AG20443 (cell line): ENCODE measurements at regions not wholly inside any gene's neighbourhood (a gene's known extent, or its start where the extent isn't known, plus 50 kb on each side); places are given as distances from the start of the nearest gene placed in this dataset.

ENCODE experiments used
- DNase-seq: peaks from one replicate; pipeline ENCODE4 v3.0.0; 2012; ENCODE audit warnings: low spot score, mixed read lengths

DNA sequence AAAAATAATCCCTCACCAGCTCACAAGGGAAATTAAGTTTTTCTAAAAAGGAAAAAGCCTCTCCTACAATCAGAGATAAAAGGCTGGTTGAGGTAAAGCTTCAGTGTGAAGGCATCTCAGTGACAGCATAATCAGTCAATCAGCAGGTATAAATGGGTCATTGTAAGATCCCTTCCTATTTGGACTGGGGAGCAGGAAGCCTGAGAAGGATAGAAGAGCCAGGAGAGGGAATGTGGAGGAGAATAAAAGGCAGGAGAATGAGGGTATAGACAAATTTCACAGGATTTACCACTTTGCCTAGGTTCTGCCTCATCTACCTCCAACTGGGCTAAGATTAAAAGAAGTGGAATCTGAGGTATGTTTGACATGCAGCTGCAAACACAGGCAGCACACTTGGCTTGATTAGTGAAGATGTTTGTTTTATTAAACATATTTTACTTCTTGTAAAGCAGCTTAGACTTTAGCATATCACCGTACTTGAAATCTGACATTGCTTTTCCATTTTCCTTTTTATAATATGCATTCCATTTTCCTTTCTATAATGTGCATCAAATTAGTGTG lies 479.1 kb upstream of the USP15 start:
- DNase-seq: no peak

DNA sequence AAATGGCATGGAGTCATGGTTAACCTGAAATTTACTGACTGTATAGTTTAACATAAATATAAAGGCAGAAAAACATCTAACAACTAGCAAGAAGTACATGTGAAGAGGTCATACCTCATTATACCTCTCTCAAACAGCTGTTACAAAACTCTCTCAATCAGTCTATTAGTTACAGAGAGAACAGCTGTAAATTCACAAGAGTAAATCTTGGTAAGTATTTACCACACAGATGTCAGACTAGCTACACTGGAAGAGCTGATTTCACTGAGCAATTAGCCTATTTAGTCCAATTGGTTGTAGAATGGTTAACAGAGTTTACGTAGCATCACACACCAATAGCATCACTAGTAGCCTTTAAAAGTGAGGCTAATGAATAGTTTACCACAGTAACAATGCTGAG lies 463.4 kb upstream of the USP15 start:
- no peak for DNase-seq

DNA sequence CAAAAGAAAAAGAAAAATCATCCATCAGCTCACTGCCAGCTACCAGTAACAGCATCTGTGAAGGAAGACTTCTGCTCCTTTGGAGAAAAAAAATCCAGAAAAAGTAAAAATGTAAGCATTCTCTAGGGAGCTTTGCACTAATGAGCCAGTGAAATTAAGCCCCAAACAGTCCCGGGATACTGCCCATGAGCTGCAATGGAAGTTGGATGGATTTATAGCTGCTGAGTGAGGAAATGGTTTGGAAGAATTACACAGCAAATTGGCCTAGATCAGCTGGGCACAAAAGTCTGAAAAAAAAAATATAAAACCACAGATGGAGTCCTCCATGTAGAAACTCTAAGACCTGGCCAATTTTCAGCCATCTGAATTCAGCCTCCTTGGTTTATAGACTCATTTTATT lies 462.9 kb upstream of the USP15 start:
- no peak for DNase-seq

DNA sequence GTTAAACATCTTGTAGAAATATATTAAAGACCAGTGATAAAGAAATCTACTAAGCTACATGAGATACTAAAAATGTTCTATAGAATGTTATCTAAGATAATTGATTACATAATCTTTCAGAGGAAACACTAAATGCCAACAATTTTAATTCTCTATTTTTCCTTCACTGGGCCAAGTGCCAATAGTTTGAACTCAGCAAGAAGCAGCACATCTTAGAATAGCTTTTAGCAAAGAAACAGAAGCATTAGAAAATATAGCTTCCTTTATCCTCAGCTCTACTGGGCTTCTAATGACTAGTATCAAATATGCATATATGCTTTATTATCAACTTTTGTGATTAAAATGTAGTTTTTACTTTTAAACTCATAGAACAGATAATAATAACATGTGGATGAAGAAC lies 461.4 kb upstream of the USP15 start:
- DNase-seq: no peak

DNA sequence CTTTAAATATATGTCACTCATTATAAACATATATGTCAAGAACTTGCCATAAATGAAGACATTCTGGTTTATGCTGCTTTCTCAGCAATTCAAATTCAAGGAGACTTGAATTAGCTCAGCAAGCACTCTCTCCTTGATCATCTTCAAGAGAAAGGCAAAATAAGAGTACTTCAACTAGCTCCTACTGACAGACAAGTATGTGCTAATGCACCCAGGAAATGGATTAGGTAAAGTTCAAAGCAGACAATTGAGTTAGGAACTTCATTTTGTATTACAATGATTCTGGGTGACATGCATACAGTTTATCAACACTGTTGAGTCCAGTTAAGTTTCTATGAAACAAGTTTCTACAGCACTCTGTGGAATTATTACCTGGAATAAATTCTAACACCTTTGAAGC lies 455.9 kb upstream of the USP15 start:
- DNase-seq: no peak

DNA sequence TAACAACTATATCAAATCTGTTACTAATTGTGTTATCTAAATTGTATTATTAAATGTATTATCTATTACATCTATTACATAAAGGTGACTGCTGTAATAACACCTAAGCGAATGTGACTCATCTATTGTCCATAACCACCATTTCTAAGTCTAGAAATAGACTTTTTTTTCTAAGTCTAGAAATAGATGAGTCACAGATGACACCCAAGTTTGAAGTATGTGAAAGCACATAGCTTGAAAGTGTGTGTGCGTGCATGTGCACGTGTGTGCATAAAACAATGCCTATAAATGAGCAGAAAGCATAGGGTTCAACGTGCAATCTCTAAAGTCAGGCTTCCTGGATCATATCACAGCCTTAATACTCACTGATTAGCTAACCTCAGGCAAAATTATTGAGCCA lies 451.3 kb upstream of the USP15 start:
- no peak for DNase-seq

DNA sequence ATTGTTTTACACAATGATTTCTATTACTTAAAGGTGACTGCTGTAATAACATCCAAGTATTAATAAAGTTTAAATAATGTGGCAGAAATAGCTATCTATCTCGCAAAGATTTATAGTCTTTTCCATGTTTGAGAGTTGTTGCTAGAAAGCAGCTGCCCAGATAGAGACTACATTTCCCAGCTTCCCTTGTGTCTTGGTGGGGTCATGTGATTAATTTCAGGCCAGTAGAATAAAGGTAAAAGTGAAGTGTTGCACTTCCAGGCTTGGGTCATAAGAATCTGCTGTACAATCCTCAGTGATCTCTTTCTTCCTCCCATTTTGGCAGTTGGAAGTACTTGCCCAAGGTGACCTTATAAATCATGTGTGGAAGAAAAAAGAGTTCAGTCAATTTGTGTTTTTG lies 449.7 kb upstream of the USP15 start:
- no peak for DNase-seq

DNA sequence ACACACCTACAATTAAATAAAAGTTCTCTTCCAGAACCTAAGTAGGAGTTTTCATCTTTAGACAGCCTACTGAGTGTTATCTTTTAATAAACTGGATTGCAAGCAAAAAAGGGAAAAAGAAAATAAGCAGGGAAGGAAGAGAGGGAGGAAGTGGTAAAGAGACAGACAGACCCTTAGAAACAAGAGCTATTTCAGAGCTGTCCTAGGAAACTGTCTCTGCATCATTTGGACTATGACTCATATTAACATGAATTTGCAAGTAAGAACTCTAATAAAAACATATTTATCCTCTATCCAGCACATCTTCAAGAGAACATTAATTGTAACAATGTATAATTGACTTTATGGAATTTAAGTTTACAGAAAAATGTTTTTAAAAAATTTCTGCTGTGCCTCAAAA lies 438.8 kb upstream of the USP15 start:
- DNase-seq: no peak

DNA sequence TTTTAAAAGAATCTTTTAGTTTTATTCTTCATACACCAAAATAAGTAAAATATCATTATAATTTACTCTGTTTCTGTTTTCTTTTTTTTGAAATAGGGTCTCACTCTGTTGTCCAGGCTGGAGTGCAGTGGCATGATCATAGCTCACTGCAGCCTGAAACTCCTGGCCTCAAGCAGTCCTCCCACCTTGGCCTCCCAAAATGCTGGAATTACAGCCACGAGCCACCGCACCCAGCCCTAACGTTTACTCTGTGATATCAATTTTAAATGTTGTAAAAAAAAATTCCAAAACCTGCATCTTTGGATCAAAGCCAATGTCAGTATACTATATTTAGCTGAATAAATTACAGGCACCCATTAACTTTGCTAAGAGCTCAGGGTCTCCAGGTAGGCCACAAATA lies 437.1 kb upstream of the USP15 start:
- DNase-seq: no peak

DNA sequence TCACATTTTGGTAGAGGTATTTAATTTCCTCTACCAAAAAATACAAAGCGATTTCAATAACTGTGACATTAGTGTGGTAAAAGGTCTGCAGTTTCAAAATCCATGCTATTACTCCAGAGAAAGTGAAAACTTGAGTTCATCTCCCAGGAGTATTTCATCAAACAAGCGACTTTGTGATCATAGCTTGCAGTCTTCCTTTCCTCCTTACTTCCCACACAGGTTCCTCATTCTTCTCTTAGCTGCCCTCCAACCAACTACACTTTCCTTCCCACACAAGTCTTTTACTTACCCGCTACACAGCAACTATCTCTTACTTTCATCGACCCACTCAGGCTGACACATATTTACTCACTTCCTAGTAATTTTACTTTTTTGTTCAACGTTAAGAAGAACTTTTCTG lies 413.4 kb upstream of the USP15 start:
- DNase-seq: no peak

DNA sequence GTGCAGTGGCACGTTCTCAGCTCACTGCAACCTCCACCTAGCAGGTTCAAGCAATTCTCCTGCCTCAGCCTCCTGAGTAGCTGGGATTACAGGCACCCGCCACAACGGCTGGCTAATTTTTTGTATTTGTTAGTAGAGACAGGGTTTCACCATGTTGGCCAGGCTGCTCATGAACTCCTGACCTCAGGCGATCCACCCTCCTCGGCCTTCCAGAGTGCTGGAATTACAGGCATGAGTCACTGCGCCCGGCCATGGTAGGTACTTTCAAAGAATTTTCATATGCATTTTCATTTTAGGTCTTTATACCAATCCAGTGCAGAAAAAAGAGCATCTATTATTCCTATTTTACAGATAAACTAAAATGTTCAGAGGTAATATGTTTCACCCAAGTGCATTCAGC lies 411.3 kb upstream of the USP15 start:
- no peak for DNase-seq

DNA sequence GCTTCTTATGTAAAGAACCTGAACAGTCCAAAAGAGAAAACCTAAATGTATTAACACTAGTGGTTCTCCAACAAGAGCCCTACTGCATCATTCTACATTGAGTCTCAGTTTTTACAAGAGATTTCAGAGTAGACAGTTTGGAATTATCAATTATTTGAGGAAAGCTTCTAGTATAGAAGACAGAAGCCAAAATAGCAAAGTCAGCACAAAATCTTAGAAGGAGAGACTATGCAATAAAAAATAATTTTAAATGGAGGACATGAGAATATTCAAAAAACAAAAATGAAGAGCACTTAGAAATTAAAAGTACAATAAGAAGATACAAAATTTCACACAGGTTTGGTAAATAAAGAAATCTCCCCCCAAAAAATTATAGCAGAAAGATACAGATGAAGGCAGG lies 406.3 kb upstream of the USP15 start:
- no peak for DNase-seq

DNA sequence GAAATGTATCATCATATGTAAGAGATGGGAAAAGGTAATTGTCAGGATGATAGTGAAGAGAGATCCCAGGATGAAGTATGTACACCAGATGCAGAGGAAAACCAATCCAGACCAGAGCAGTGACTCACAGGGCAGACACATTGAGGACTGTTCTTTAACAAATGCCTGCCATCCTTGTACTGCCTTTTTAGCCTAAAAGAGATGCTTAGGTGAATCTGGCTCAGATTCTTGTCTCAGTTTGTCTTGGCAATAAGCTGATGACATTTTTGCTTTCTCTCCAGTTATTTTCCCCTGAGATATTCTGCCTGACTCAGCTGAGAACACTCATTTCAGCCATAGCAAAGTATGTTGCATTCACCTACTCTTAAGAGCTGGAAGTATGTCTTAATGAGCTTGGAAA lies 405.3 kb upstream of the USP15 start:
- DNase-seq: no peak

DNA sequence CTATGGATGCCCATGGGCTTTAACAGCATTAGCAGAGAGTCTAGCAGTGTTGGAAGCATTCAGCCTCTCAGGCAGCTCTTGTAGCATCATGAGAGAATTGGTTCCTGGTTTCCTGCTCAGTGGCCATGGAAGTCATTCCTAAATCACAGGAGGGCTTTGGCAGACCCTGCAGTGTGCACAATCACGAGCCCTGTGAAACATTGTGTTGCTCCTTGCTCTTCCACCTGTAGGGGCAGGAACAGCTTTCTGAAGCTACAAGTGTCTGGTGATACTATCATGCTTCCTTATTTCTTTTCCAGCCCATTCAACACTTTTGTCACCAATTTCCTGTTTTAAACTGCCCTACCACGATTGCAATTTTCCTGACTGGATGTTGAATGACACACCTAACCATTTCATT lies 402.2 kb upstream of the USP15 start:
- no peak for DNase-seq

DNA sequence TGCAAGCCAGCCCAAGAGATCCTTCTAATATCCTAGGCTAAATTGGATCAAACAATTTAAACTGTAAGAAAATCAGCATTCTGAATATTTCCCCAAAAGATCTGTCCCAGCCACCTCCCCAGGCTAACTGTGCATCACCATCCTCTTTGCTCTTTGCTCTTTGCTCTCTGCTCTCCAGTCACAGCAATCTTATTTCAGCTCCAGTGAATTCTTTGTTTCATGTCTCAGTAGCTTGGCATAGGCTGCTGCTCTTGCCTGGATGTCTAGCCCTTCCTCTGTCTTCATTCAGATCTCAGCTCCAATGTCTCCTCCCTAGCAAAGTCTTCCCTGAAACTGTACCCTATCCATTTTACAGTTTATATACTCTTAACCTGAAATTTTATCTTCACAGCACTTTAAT lies 399.8 kb upstream of the USP15 start:
- no peak for DNase-seq

DNA sequence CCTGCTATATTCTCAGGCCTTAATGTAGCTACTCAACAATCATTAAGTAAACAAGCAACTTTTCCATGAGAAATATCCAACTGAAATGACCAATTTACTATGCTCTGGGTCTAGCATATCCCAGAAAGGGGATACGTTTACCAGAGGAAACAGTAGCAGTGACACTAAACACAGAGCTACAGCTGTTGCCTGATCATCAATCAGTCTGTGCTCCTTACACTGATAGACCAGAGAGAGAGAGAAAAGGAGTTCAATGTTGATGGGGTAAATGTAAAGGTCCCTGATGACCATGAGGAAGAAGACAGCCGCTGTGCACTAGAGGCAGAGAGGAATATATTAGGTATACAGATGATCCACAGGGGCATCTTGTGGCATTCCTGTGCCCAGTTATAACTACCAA lies 397.2 kb upstream of the USP15 start:
- no peak for DNase-seq

DNA sequence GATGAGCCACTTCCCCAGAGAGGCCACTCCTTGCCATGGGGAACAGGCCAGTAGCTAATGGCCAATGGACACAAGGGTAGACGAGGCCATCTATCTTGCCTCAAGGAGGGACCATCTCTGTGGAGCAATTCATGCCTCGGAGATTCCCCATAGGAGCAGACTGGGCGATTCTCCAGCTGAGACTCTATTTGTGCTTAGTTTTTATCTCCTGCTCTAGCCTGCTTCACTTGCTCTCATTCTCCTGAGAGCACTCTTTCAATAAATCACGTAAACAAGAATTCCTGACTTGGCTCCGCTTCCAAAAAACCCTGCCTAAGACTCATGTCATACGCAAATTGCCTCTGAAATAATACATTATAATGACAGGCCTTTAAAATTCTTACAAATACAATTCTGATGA lies 396.4 kb upstream of the USP15 start:
- no peak for DNase-seq

DNA sequence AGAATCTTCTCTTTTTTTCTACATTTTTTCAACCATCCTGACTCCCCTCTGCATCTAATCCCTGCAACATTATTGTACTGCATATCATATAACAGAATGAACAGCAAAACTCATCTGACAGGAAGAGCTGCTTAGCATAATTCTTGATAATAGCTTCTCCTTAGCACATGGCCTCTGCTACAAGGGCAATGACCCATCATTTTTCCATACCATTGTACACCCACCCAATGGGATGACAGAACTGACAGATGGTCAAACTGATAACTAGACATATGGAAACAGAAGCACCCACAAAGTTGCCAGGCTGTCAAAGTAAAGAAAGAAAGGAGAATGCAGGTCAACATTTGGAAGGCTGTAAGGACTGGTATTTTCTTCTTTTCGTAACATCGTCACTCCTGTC lies 390.4 kb upstream of the USP15 start:
- no peak for DNase-seq

DNA sequence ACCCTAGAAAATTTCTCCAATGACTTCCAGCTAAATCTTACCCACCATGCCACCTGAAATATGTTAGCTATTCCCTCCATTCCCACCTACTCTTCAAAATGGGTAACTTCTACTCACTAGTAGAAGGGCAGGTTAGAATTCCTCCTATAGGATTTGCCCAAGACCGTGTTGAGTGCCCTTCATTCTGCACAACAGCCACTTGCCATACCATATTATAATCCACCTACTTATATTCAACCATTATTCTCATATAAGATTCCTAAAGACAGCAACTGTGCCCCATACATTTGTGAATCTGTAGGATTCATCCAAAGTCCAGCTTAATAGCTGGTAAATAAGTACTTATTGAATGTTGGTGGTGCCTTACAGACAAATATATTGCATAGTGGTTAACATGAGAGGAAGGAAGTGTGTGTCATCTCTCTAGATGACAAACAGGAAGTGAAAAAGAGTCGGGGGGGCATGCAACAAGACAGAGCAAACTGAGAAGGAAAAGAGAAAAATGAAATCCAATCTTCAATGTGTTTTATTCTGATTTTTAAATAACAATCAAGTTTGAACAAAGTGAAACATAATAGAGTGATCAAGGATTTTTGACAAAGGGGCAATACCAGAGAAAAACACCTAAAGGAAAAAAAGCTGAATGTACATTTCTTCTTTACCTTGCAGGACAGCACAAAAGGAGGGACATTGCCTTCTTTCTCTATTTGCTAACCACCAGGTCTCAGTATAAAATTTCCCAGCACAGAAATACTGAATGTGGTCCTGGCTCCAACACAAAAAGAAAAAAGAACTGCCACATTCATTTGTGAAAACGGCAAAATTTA lies 389.3 kb upstream of the USP15 start:
- no peak for DNase-seq

DNA sequence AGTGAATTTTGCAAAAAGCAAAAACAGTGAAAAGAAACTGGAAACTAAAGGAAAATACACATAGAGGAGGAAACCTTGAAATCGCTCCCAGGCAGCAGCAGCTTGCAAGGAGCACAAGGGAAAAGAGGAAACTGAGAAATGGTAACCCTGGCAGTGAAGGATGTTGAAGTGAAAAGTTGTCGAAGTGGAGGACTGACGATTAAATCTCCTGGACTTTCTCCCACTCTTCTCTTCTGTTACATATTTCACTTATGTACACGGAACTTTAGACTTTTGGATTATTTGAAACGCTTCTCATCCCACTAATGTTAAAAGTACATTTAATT lies 388.8 kb upstream of the USP15 start:
- no peak for DNase-seq

DNA sequence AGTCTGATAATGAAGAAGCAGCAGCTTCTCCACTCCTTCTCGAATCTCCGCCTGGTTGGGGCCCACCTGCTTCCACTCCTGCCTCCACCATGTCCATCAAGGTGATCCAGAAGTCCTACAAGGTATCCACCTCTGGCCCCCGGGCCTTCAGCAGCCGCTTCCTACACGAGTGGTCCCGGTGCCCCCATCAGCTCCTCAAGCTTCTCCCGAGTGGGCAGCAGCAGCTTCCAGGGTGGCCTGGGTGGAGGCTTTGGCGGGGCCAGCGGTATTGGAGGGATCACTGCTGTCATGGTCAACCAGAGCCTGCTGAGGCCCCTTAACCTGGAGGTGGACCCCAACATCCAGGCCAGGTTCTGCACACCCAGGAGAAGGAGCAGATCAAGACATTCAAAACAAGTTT lies 381.0 kb upstream of the USP15 start:
- no peak for DNase-seq

DNA sequence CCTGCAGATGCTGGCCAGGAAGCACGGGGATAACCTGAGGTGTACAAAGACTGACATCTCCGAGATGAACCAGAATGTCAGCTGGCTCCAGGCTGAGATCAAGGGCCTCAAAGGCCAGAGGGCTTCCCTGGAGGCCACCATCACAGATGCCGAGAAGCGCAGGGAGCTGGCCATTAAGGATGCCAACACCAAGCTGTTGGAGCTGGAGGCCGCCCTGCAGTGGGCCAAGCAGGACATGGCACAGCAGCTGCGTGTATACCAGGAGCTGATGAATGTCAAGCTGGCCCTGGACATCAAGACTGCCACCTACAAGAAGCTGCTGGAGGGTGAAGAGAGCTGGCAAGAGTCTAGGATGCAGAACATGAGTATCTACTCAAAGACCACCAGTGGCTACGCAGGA lies 380.0 kb upstream of the USP15 start:
- DNase-seq: no peak

DNA sequence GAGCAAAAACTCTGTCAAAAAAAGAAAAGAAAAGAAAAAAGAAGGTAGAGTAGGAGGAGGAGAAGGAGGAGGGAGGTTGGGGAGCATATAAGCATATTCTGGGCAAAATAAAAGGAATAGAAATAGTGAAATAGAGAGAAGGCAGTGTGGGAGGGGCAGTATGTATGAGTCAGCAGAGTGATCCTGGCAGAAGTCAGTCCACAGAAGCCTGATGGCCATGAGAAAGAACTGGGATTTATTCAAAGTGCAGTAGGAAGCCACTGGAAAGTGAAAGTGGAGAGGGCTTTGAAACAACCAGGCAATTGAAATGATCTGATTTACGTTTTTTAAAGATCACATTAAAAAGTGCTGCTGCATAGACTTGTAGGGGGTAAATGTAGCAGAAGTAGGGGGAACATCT lies 368.6 kb upstream of the USP15 start:
- no peak for DNase-seq

DNA sequence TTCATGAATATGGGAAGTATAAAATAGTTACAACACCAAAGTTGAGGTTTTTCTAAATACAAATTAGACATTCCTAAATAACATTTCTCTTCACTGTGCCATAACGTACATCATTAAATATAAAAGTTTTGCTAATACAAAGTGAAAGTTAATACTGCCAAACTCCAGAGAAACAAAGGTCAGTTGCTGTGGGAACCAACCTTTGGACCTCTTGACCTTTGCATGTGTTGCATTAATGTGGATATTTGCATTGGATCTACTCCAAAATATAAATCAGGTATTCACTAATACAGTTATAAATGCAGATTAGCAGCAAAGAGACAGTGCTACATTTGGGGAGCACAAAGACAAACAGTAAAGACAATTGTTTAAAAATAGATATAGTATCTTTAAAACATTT lies 366.0 kb upstream of the USP15 start:
- no peak for DNase-seq

DNA sequence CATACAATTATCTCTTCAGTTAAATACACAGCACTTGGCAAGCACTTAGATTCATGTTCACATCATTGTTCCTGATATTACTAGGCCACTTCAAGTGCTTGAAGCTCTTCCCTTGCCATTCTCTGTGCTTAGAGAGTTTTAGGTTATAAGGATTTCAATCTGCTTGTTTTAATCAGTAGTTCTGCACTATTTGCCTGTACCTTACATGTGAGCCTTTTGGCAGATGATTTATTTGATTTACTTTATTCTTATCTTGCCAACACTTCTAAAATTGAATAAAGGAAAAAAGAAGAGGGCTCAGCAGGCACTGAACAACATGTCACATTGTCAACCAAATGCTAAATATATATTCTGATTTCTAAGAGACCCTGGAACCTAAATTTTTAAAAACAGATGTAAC lies 363.8 kb upstream of the USP15 start:
- DNase-seq: no peak
